ENCODE measurements at regions not wholly inside any gene's neighbourhood (a gene's known extent, or its start where the extent isn't known, plus 50 kb on each side); places are given as distances from the start of the nearest gene placed in this dataset.

DNA sequence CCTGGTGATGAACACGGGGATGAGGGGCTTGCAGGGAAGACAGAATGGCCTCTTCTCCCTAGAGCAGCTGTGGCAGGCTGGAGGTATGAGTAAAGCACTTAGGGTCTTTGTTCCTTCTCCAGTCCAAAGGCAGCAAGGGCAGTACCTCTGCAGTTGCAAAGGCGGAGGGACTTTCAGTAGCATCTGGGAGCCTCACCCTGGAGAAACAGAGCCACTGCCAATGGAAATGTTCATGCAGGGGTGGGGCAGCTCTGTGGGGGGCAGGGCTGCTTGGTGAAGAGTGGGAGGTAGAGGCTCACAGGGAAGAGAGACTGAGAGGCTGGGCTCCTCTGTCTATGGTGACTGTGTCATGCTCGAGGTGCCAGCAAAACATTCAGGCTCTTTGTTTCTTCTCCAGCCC, 344.1 kb upstream of the CHAC2 start:
- no peaks in the 10 kb centered on the region for H3F3A ChIP-seq (ENCODE audit: insufficient read depth)
- H3K27me3 ChIP-seq (replicated peaks; ENCODE audit: insufficient read depth) = peaks cover 15% of the 10 kb centered on the region; the same call in 1 of the 2 replicates
- no peaks in the 10 kb centered on the region for H3K4me1 ChIP-seq (ENCODE audit: insufficient read depth)
- no peaks in the 10 kb centered on the region for H3K9me3 ChIP-seq (ENCODE audit: low read depth)
- DNase-seq = no peak
- H3K9ac ChIP-seq = no peak overlapping the region
- no peak overlapping the region for H3K4me2 ChIP-seq (ENCODE audit: unreplicated experiment)
- H3K79me2 ChIP-seq (ENCODE audit: insufficient read depth) = no peaks in the 10 kb centered on the region
- no peaks in the 10 kb centered on the region for H3K9me2 ChIP-seq (ENCODE audit: insufficient read depth)
- TF ChIP-seq EZH2 (IDR thresholded peaks at IDR 0.05; ENCODE audit: insufficient read depth, poor library complexity, severe bottlenecking) = no peak
- no peak for TF ChIP-seq EZH2phosphoT487 (IDR thresholded peaks at IDR 0.05; ENCODE audit: insufficient read depth, low read depth)
- H3K4me3 ChIP-seq = no peak overlapping the region
- no peaks in the 10 kb centered on the region for H3K36me3 ChIP-seq (ENCODE audit: low read depth)
- in situ Hi-C loops (cut with MboI) = no loop called here
- WGBS, 2 experiments (ENCODE audit: low coverage in 1 of 2, low lambda C conversion rate in 2 of 2, missing lambda C conversion rate in 2 of 2) = 73 to 85% methylated on average over 3 of the region's 3 CpGs
- H3K27ac ChIP-seq = no peak overlapping the region
- no peaks in the 10 kb centered on the region for H4K20me1 ChIP-seq (ENCODE audit: insufficient read depth)
- no peak overlapping the region for H2AFZ ChIP-seq

DNA sequence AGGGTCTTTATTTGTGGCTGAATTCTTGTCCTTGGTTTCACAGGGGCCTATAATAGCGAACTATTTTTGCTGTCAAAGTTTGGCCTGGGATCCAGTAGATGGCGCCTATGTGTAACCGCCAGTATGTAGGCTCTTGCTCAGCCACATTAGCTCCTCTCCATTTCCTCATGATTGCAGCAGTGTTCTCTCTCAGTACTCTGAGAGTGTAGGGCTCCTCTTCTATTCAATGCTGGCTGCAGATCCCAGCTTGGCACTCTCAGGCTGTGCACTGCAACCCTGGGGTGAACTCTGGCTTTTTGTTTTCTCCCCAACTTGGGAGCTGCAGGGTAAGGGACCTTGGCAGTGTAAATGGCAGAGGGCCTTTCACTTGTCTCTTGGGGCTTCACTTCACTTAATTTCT, 344.6 kb upstream of the CHAC2 start:
- Histone ChIP-seq H3K79me2 (ENCODE audit: insufficient read depth) (no peaks in the 10 kb centered on the region), H3K27me3 (replicated peaks; ENCODE audit: insufficient read depth) (peaks cover 15% of the 10 kb centered on the region; the same call in 1 of the 2 replicates), H3K36me3 (ENCODE audit: low read depth) (no peaks in the 10 kb centered on the region), H3K9me3 (ENCODE audit: low read depth) (no peaks in the 10 kb centered on the region), H4K20me1 (ENCODE audit: insufficient read depth) (no peaks in the 10 kb centered on the region), H3K27ac (no peak overlapping the region), H3K4me1 (ENCODE audit: insufficient read depth) (no peaks in the 10 kb centered on the region), H2AFZ (no peak overlapping the region), H3K4me2 (ENCODE audit: unreplicated experiment) (no peak overlapping the region), H3K4me3 (no peak overlapping the region), H3K9me2 (ENCODE audit: insufficient read depth) (no peaks in the 10 kb centered on the region), H3K9ac (no peak overlapping the region), H3F3A (ENCODE audit: insufficient read depth) (no peaks in the 10 kb centered on the region)
- in situ Hi-C loops (cut with MboI) = no loop called here
- peak; percentile 61 for DNase-seq
- TF ChIP-seq EZH2 (IDR thresholded peaks at IDR 0.05; ENCODE audit: insufficient read depth, poor library complexity, severe bottlenecking) = no peak
- TF ChIP-seq EZH2phosphoT487 (IDR thresholded peaks at IDR 0.05; ENCODE audit: insufficient read depth, low read depth) = no peak
- WGBS, 2 experiments (ENCODE audit: low coverage in 1 of 2, low lambda C conversion rate in 2 of 2, missing lambda C conversion rate in 2 of 2) = 43 to 48% methylated on average over 3 of the region's 3 CpGs

DNA sequence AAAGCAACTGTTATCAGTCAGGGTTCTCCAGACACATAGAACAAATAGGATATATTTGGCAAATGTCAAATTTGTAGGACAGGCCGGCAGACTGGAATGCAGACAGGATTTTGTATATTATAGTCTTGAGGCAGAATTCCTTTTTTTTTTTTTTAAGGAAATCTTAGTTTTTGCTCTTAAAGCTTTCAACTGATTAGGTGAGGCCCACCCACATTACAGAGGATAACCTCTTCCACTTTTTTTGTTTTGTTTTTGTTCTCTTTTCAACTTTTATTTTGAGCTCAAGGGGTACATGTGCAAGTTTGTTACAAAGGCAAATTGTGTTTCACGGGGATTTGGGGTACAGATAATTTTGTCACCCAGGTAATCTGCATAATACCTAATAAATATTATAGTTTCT, 350.2 kb upstream of the CHAC2 start:
- Histone ChIP-seq H3K4me2 (ENCODE audit: unreplicated experiment) (no peak overlapping the region), H3K4me3 (no peak overlapping the region), H3K9me3 (ENCODE audit: low read depth) (no peaks in the 10 kb centered on the region), H3K27ac (no peak overlapping the region), H4K20me1 (ENCODE audit: insufficient read depth) (no peaks in the 10 kb centered on the region), H3K4me1 (ENCODE audit: insufficient read depth) (no peaks in the 10 kb centered on the region), H2AFZ (no peak overlapping the region), H3K9ac (no peak overlapping the region), H3K9me2 (ENCODE audit: insufficient read depth) (no peaks in the 10 kb centered on the region), H3F3A (ENCODE audit: insufficient read depth) (no peaks in the 10 kb centered on the region), H3K36me3 (ENCODE audit: low read depth) (no peaks in the 10 kb centered on the region), H3K27me3 (replicated peaks; ENCODE audit: insufficient read depth) (peaks cover 15% of the 10 kb centered on the region; the same call in 1 of the 2 replicates), H3K79me2 (ENCODE audit: insufficient read depth) (no peaks in the 10 kb centered on the region)
- 92% methylated on average over 2 of the region's 2 CpGs for WGBS, 2 experiments (ENCODE audit: low coverage in 1 of 2, low lambda C conversion rate in 2 of 2, missing lambda C conversion rate in 2 of 2)
- no peak for DNase-seq
- in situ Hi-C loops (cut with MboI) = no loop called here
- TF ChIP-seq EZH2 (IDR thresholded peaks at IDR 0.05; ENCODE audit: insufficient read depth, poor library complexity, severe bottlenecking) (no peak), EZH2phosphoT487 (IDR thresholded peaks at IDR 0.05; ENCODE audit: insufficient read depth, low read depth) (no peak)

DNA sequence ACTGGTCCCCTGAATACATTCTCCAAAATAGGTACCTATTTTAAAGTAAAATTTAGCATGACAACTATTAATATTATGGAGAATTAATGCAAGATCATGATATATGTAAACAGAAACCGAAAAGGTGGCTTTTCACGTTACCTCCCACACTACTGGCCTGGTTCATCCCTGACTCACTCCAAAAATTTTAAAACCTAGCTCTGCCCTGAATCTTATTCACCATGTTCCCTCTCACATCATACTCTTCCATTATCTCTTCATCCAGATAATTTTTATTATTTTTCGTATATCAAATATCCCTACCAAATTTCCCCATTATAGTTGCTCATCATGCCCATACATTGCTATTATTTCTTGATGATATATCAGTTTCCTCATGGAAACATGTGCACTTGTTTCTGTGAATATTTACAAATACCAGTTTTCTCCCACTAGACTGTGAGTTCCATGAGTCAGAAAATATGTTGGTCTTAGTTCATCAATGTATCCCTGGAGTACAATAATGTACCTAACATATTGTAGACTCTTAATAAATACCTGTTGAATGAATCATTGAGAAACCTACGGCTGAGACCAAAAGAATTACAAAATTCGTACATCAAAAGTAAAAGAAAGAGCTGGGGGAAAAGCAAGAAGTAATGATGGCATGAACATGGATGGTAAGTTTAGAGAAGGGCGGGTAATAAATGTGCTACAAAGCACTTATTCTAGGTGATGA, 360.1 kb upstream of the CHAC2 start:
- H3K36me3 ChIP-seq (ENCODE audit: low read depth) = no peaks in the 10 kb centered on the region
- no peaks in the 10 kb centered on the region for H3K9me2 ChIP-seq (ENCODE audit: insufficient read depth)
- no peak overlapping the region for H3K4me2 ChIP-seq (ENCODE audit: unreplicated experiment)
- H3K79me2 ChIP-seq (ENCODE audit: insufficient read depth) = no peaks in the 10 kb centered on the region
- no peak overlapping the region for H2AFZ ChIP-seq
- no peak for DNase-seq
- no peak overlapping the region for H3K27ac ChIP-seq
- no peak for TF ChIP-seq EZH2 (IDR thresholded peaks at IDR 0.05; ENCODE audit: insufficient read depth, poor library complexity, severe bottlenecking)
- peaks cover 14% of the 10 kb centered on the region; the same call in 1 of the 2 replicates for H3F3A ChIP-seq (ENCODE audit: insufficient read depth)
- no peaks in the 10 kb centered on the region for H4K20me1 ChIP-seq (ENCODE audit: insufficient read depth)
- no peaks in the 10 kb centered on the region for H3K27me3 ChIP-seq (replicated peaks; ENCODE audit: insufficient read depth)
- 64 to 66% methylated on average over 6 of the region's 6 CpGs for WGBS, 2 experiments (ENCODE audit: low coverage in 1 of 2, low lambda C conversion rate in 2 of 2, missing lambda C conversion rate in 2 of 2)
- H3K4me1 ChIP-seq (ENCODE audit: insufficient read depth) = peaks cover 19% of the 10 kb centered on the region
- no peak overlapping the region for H3K4me3 ChIP-seq
- in situ Hi-C loops (cut with MboI) = no loop called here
- no peak overlapping the region for H3K9ac ChIP-seq
- H3K9me3 ChIP-seq (ENCODE audit: low read depth) = no peaks in the 10 kb centered on the region

Measured in GM23248 (cell line).